Spleen (tissue), 11 donors: ENCODE measurements at regions not wholly inside any gene's neighbourhood (a gene's known extent, or its start where the extent isn't known, plus 50 kb on each side); places are given as distances from the start of the nearest gene placed in this dataset.

Source experiments
- DNase-seq: peaks from one replicate; pipeline ENCODE4 v3.0.0-alpha.2; 2020
- H3K27ac ChIP-seq, 8 donors: fragments of 200-600 bp; sonication (generic) in 7 of 8; 1 replicate in 4 of 8; 2 replicates in 4 of 8; pipeline versions ENCODE4 v1.5.0 to v1.8.0; 2016 to 2021; ENCODE audit warnings: inconsistent platforms in 4 of 8, mild to moderate bottlenecking in 4 of 8, moderate library complexity in 1 of 8
- H3K27me3 ChIP-seq, 7 donors: fragments of 200-600 bp; sonication (generic) in 6 of 7; replicated peaks in 1 of 7; 1 replicate in 4 of 7; 2 replicates in 3 of 7; pipeline versions ENCODE4 v1.5.0 to v1.8.0; 2016 to 2021; ENCODE audit warnings: inconsistent platforms in 3 of 7, mild to moderate bottlenecking in 1 of 7
- H3K36me3 ChIP-seq, 6 donors: fragments of 200-600 bp; sonication (generic) in 5 of 6; 1 replicate in 4 of 6; 2 replicates in 2 of 6; pipeline versions ENCODE4 v1.5.0 to v1.8.0; 2016 to 2021; ENCODE audit warnings: inconsistent platforms in 2 of 6
- H3K4me1 ChIP-seq, 6 donors: fragments of 200-600 bp; sonication (generic) in 5 of 6; 1 replicate in 3 of 6; 2 replicates in 3 of 6; pipeline versions ENCODE4 v1.5.0 to v1.8.0; 2016 to 2021; ENCODE audit warnings: inconsistent platforms in 3 of 6
- H3K4me3 ChIP-seq, 8 donors: fragments of 200-600 bp; sonication (generic) in 7 of 8; 1 replicate in 4 of 8; 2 replicates in 4 of 8; pipeline versions ENCODE4 v1.5.0 to v1.8.0; 2016 to 2021; ENCODE audit warnings: inconsistent platforms in 4 of 8, mild to moderate bottlenecking in 4 of 8, moderate library complexity in 2 of 8
- H3K9me3 ChIP-seq, 8 donors: fragments of 200-600 bp; sonication (generic) in 7 of 8; 1 replicate in 4 of 8; 2 replicates in 4 of 8; pipeline versions ENCODE4 v1.5.0 to v1.8.0; 2016 to 2021; ENCODE audit warnings: inconsistent platforms in 4 of 8
- CTCF ChIP-seq, 11 experiments: fragments of 200-600 bp in 7 of 11; fragments of 450-650 bp in 4 of 11; sonication (generic) in 4 of 11; IDR thresholded peaks in 8 of 11; conservative IDR thresholded peaks in 3 of 11; 1 replicate in 7 of 11; 2 replicates in 4 of 11; pipeline versions ENCODE4 v1.4.0 to v1.8.0; 2016 to 2021; ENCODE audit warnings: antibody characterized with exemption in 11 of 11, inconsistent platforms in 4 of 11, mild to moderate bottlenecking in 1 of 11
- POLR2A ChIP-seq, 3 donors: fragments of 450-650 bp; IDR thresholded peaks; one replicate each; pipeline ENCODE4 v1.5.1; 2017; ENCODE audit warnings: antibody characterized with exemption in 3 of 3, mild to moderate bottlenecking in 1 of 3
- POLR2AphosphoS5 ChIP-seq, 3 donors: sonication (generic); formaldehyde crosslinking; IDR thresholded peaks; one replicate each; pipeline ENCODE4 v1.5.1; 2017; ENCODE audit warnings: antibody characterized with exemption in 3 of 3
- WGBS, 5 donors: extraction: QIAGEN DNeasy Blood & Tissue Kit in 3 of 5; methylation state at CpG; one replicate each; pipeline versions ENCODE4 v1.1.5 to v1.1.7; 2013 to 2018; 5-methylcytosine and 5-hydroxymethylcytosine counted together
- intact Hi-C: fragments of 100-400 bp; cut with DNase I; formaldehyde crosslinking; loops from one replicate; pipeline ENCODE4 v1.15.0; 2023; ENCODE audit warnings: low total_unique reads
- donor health status: healthy with polysubstance abuse.
- donor health status: DM: no; HTN: no; CAD: no; lungs with moderate emphysema.
- donor health status: DM: no; HTN: no; CAD: no.
- donor health status: Bipolar disorder and iron deficiency.
- donor health status: healthy.
- donor health status: DM: no; HTN: no; CAD: no.
- donor health status: DM: yes; HTN: yes; CAD: no.

GRCh38 chr16:63822818-63823217 lies 1299.0 kb downstream of the CDH11 start:
- Histone ChIP-seq H3K27me3 (no peaks in the 10 kb centered on the region), H3K27ac (no peak overlapping the region), H3K36me3 (no peaks in the 10 kb centered on the region), H3K4me1 (no peaks in the 10 kb centered on the region), H3K9me3 (peaks cover 0 to 38% (median 14%) of the 10 kb centered on the region in 8 donors), H3K4me3 (no peak overlapping the region)
- intact Hi-C loops = no loop called here
- no peak for DNase-seq
- 76 to 87% (median 79%) methylated on average over 3 of the region's 3 CpGs for WGBS, 5 donors
- TF ChIP-seq CTCF (IDR thresholded peaks at IDR 0.05 in 8 of 11, conservative IDR thresholded peaks at IDR 0.05 in 3 of 11) (no peak), POLR2AphosphoS5 (IDR thresholded peaks at IDR 0.05) (no peak), POLR2A (IDR thresholded peaks at IDR 0.05) (no peak)

- no peaks in the 10 kb centered on the region for H3K4me1 ChIP-seq
- DNase-seq = no peak
- no peaks in the 10 kb centered on the region for H3K27me3 ChIP-seq
- TF ChIP-seq POLR2AphosphoS5 (IDR thresholded peaks at IDR 0.05) = no peak
- TF ChIP-seq POLR2A (IDR thresholded peaks at IDR 0.05) = no peak
- peaks cover 0 to 28% (median 13%) of the 10 kb centered on the region in 8 donors for H3K9me3 ChIP-seq
- WGBS, 5 donors = 58 to 68% (median 63%) methylated on average over 3 of the region's 3 CpGs
- no peak overlapping the region for H3K27ac ChIP-seq
- no peak overlapping the region for H3K4me3 ChIP-seq
- no peaks in the 10 kb centered on the region for H3K36me3 ChIP-seq
- intact Hi-C loops = no loop called here
Observed at GRCh38 chr16:63816276-63816675, 1305.6 kb downstream of the CDH11 start.

- H3K36me3 ChIP-seq = no peaks in the 10 kb centered on the region
- no peak overlapping the region for H3K4me3 ChIP-seq
- no peak overlapping the region for H3K27ac ChIP-seq
- TF ChIP-seq POLR2A (IDR thresholded peaks at IDR 0.05) = no peak
- TF ChIP-seq POLR2AphosphoS5 (IDR thresholded peaks at IDR 0.05) = no peak
- TF ChIP-seq CTCF (IDR thresholded peaks at IDR 0.05 in 8 of 11, conservative IDR thresholded peaks at IDR 0.05 in 3 of 11) = no peak
- intact Hi-C loops = no loop called here
- DNase-seq = no peak
- H3K4me1 ChIP-seq = no peaks in the 10 kb centered on the region
- no peaks in the 10 kb centered on the region for H3K27me3 ChIP-seq
- H3K9me3 ChIP-seq = peaks cover 0 to 17% (median 4%) of the 10 kb centered on the region in 8 donors
Observed at GRCh38 chr16:63813862-63814261, 1308.0 kb downstream of the CDH11 start.

- H3K36me3 ChIP-seq = no peaks in the 10 kb centered on the region
- no peak for TF ChIP-seq POLR2A (IDR thresholded peaks at IDR 0.05)
- TF ChIP-seq CTCF (IDR thresholded peaks at IDR 0.05 in 8 of 11, conservative IDR thresholded peaks at IDR 0.05 in 3 of 11) = no peak
- no peak for TF ChIP-seq POLR2AphosphoS5 (IDR thresholded peaks at IDR 0.05)
- no peak overlapping the region for H3K4me3 ChIP-seq
- peaks cover 0 to 6% (median 0%) of the 10 kb centered on the region in 8 donors for H3K9me3 ChIP-seq
- H3K4me1 ChIP-seq = no peaks in the 10 kb centered on the region
- H3K27ac ChIP-seq = no peak overlapping the region
- intact Hi-C loops = no loop called here
- H3K27me3 ChIP-seq = no peaks in the 10 kb centered on the region
- WGBS, 5 donors = 84 to 96% (median 89%) methylated on average over 1 of the region's 1 CpG
- no peak for DNase-seq
Observed at GRCh38 chr16:63808730-63809129, 1313.1 kb downstream of the CDH11 start.
